ENCODE measurements at regions not wholly inside any gene's neighbourhood (a gene's known extent, or its start where the extent isn't known, plus 50 kb on each side); places are given as distances from the start of the nearest gene placed in this dataset.

- no peak for TF ChIP-seq CTCF (conservative IDR thresholded peaks at IDR 0.05)
- no peak for TF ChIP-seq ZFX (IDR thresholded peaks at IDR 0.05)
These were observed 74.4 kb upstream of the TIAM1 start for GRCh38 chr21:31418377-31419001.

All from C4-2B (cell line).